ENCODE measurements at regions not wholly inside any gene's neighbourhood (a gene's known extent, or its start where the extent isn't known, plus 50 kb on each side); places are given as distances from the start of the nearest gene placed in this dataset.

DNA sequence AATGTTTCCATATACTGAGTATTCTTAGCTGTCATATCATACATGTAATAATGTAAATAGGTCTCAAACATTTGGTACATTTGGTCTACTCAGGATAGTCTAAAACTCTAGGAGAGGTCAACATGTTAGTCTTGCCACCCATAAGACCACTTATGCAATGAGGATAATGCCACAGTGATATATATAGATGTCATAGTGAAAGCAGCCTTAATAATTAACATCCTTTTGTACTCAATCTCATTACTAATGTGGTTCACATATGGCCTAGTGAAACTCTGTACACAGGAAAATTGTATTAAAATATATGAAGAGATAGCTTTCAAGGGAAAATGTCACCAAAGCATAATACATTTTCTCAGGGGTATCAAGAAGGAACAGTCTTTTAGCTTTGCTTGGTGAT is 577.9 kb downstream of the TFAP2B start:
- DNase-seq (no peak), ATAC-seq (ENCODE audit: insufficient read depth, low FRiP score) (no peak)
- no peak overlapping the region for H3K4me3 ChIP-seq
- TF ChIP-seq, protein P1, sequence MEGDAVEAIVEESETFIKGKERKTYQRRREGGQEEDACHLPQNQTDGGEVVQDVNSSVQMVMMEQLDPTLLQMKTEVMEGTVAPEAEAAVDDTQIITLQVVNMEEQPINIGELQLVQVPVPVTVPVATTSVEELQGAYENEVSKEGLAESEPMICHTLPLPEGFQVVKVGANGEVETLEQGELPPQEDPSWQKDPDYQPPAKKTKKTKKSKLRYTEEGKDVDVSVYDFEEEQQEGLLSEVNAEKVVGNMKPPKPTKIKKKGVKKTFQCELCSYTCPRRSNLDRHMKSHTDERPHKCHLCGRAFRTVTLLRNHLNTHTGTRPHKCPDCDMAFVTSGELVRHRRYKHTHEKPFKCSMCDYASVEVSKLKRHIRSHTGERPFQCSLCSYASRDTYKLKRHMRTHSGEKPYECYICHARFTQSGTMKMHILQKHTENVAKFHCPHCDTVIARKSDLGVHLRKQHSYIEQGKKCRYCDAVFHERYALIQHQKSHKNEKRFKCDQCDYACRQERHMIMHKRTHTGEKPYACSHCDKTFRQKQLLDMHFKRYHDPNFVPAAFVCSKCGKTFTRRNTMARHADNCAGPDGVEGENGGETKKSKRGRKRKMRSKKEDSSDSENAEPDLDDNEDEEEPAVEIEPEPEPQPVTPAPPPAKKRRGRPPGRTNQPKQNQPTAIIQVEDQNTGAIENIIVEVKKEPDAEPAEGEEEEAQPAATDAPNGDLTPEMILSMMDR (IDR thresholded peaks at IDR 0.05; ENCODE audit: control extremely low read depth, extremely low read depth): no peak
- peaks cover 0 to 7% (median 0%) of the 10 kb centered on the region in 5 donors for H3K4me1 ChIP-seq (ENCODE audit: control insufficient read depth in 5 of 5, insufficient read depth in 5 of 5, low read length in 5 of 5)
- H3K27me3 ChIP-seq (ENCODE audit: control insufficient read depth in 3 of 3, insufficient read depth in 3 of 3, low read length in 2 of 3): no peaks in the 10 kb centered on the region
- no peak overlapping the region for H3K9ac ChIP-seq (ENCODE audit: insufficient read depth in 1 of 2, low read length in 2 of 2)
- no peaks in the 10 kb centered on the region for H3K9me3 ChIP-seq (ENCODE audit: control insufficient read depth in 4 of 4, insufficient read depth in 3 of 4, low read length in 3 of 4)
- H3K36me3 ChIP-seq (ENCODE audit: control insufficient read depth in 4 of 4, insufficient read depth in 4 of 4, low read length in 4 of 4): no peaks in the 10 kb centered on the region
- no peak overlapping the region for H3K27ac ChIP-seq (ENCODE audit: low read depth in 1 of 2, low read length in 1 of 2)

DNA sequence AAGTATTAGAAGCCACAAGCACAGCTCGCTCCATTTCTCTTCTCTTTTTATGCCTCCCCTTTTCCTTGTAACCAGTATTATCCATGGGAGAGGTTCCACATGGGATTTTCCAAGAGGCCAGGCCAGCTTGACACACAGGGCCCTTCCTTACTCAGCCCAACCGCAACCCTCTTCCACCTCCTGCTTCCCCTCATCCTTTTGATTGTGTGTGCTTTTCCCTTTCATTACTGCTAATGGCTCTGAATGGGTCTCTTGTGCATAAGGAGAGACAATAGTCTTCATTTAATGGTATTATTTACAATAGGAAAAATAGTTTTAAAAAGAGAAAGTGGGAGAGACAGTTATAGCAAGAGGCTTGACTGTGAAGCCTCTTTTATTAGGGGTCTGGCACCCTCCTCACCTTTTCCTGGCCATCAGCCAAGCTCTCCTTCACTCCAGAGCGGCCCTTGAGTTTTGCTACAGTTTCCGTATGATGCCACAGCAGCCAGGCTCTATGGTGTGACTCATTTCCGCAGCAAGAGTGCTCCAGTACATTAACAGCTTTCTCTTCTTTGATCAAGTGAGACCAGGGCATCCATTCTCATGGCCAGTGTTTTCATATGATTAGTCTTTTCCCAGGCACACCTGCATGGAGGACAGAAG is 579.5 kb downstream of the TFAP2B start:
- H3K4me1 ChIP-seq (ENCODE audit: control insufficient read depth in 5 of 5, insufficient read depth in 5 of 5, low read length in 5 of 5): peaks cover 0 to 7% (median 0%) of the 10 kb centered on the region in 5 donors
- no peak overlapping the region for H3K27ac ChIP-seq (ENCODE audit: low read depth in 1 of 2, low read length in 1 of 2)
- WGBS, 2 donors: 59 to 76% methylated on average over 5 of the region's 5 CpGs
- TF ChIP-seq, protein P1 (IDR thresholded peaks at IDR 0.05; ENCODE audit: control extremely low read depth, extremely low read depth): no peak
- H3K4me3 ChIP-seq: no peak overlapping the region
- no peaks in the 10 kb centered on the region for H3K27me3 ChIP-seq (ENCODE audit: control insufficient read depth in 3 of 3, insufficient read depth in 3 of 3, low read length in 2 of 3)
- no peaks in the 10 kb centered on the region for H3K9me3 ChIP-seq (ENCODE audit: control insufficient read depth in 4 of 4, insufficient read depth in 3 of 4, low read length in 3 of 4)
- no peaks in the 10 kb centered on the region for H3K36me3 ChIP-seq (ENCODE audit: control insufficient read depth in 4 of 4, insufficient read depth in 4 of 4, low read length in 4 of 4)
- DNase-seq (peak in 2 of 3 donors; percentile 36 to 61), ATAC-seq (ENCODE audit: insufficient read depth, low FRiP score) (peak; percentile 38)
- H3K9ac ChIP-seq (ENCODE audit: insufficient read depth in 1 of 2, low read length in 2 of 2): no peak overlapping the region

DNA sequence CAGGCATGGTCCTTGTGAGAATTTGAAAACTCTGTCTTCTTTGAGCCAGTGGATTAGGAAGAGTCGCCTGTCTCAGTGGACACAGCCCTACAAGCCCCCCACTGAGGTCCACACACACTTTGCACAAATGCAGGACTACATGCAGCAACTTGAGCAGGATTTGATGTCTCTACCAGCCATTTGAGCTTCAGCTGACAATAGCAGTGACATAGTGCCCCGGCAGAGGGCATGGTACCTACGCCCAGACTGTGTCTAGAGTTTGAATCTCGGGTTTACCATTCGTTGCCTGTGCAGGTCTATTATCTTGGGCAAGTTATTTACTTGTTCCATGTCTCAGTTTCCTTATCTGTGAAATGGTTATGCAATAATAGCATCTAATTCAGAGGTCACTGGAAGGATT is 580.1 kb downstream of the TFAP2B start:
- no peak for ATAC-seq (ENCODE audit: insufficient read depth, low FRiP score)
- H3K4me1 ChIP-seq (ENCODE audit: control insufficient read depth in 5 of 5, insufficient read depth in 5 of 5, low read length in 5 of 5): peaks cover 0 to 7% (median 0%) of the 10 kb centered on the region in 5 donors
- H3K27ac ChIP-seq (ENCODE audit: low read depth in 1 of 2, low read length in 1 of 2): no peak overlapping the region
- H3K27me3 ChIP-seq (ENCODE audit: control insufficient read depth in 3 of 3, insufficient read depth in 3 of 3, low read length in 2 of 3): no peaks in the 10 kb centered on the region
- 71 to 80% methylated on average over 5 of the region's 5 CpGs for WGBS, 2 donors
- H3K9ac ChIP-seq (ENCODE audit: insufficient read depth in 1 of 2, low read length in 2 of 2): no peak overlapping the region
- TF ChIP-seq, protein P1 (IDR thresholded peaks at IDR 0.05; ENCODE audit: control extremely low read depth, extremely low read depth): no peak
- DNase-seq: no peak
- H3K9me3 ChIP-seq (ENCODE audit: control insufficient read depth in 4 of 4, insufficient read depth in 3 of 4, low read length in 3 of 4): no peaks in the 10 kb centered on the region
- H3K4me3 ChIP-seq: no peak overlapping the region
- H3K36me3 ChIP-seq (ENCODE audit: control insufficient read depth in 4 of 4, insufficient read depth in 4 of 4, low read length in 4 of 4): no peaks in the 10 kb centered on the region

DNA sequence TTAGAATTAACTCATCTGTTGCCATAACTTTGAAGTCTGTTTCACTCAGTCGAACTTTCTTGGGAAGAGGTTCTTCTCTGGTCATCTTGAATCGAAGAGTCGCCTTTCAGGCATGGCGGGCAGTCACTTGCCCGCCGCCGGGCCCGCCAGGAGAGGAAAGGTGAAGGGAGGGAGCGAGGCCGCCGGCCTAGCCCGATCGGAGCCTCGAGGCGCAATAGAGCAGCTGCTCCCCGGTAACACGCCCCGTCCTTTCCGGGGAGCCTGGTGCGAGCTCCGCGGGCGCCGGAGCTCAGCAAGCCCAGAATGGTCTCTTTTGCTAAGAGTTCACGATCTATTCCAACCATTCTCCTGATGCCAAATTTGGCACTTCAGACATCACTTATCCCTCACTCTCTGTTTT is 591.8 kb downstream of the TFAP2B start:
- Histone ChIP-seq H3K27me3 (ENCODE audit: control insufficient read depth in 3 of 3, insufficient read depth in 3 of 3, low read length in 2 of 3) (no peaks in the 10 kb centered on the region), H3K4me1 (ENCODE audit: control insufficient read depth in 5 of 5, insufficient read depth in 5 of 5, low read length in 5 of 5) (no peaks in the 10 kb centered on the region), H3K9ac (ENCODE audit: insufficient read depth in 1 of 2, low read length in 2 of 2) (no peak overlapping the region), H3K36me3 (ENCODE audit: control insufficient read depth in 4 of 4, insufficient read depth in 4 of 4, low read length in 4 of 4) (no peaks in the 10 kb centered on the region), H3K4me3 (no peak overlapping the region), H3K9me3 (ENCODE audit: control insufficient read depth in 4 of 4, insufficient read depth in 3 of 4, low read length in 3 of 4) (no peaks in the 10 kb centered on the region), H3K27ac (ENCODE audit: low read depth in 1 of 2, low read length in 1 of 2) (no peak overlapping the region)
- WGBS, 2 donors: 89 to 90% methylated on average over 21 to 25 of the region's 25 CpGs
- no peak for ATAC-seq (ENCODE audit: insufficient read depth, low FRiP score)
- no peak for DNase-seq
- TF ChIP-seq, protein P1 (IDR thresholded peaks at IDR 0.05; ENCODE audit: control extremely low read depth, extremely low read depth): no peak
